GM19438 (cell line): ENCODE measurements at regions not wholly inside any gene's neighbourhood (a gene's known extent, or its start where the extent isn't known, plus 50 kb on each side); places are given as distances from the start of the nearest gene placed in this dataset.

Experiments
- ATAC-seq: cut with Tn5 transposase; IDR thresholded peaks from one replicate; pipeline ENCODE4 v1.9.1; 2021; ENCODE audit warnings: low read depth; ENCODE audit not compliant: unreplicated experiment

GRCh38 chr3:193895409-193895808 lies 240.5 kb upstream of the HES1 start:
- ATAC-seq = no peak

GRCh38 chr3:193896419-193896818 lies 239.5 kb upstream of the HES1 start:
- ATAC-seq = no peak

DNA sequence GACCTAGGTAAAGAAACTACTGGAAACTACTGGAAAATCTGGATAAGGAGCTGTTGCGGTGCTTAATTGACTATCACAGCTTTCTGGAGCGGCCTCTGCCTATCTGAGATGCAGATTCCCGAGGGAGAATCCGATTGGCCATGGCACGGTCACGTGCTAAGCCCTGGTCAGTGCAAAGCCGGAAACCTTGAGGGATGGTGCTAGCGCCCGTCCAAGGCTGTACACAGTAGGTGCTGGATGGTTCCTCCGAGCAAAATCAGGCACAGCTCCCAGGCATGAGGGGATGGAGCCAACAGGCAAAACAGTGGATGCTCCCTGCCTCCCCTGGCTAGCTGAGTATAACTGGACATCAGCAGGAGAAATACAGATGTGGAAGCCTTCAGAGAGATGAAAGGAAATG lies 238.7 kb upstream of the HES1 start:
- no peak for ATAC-seq

DNA sequence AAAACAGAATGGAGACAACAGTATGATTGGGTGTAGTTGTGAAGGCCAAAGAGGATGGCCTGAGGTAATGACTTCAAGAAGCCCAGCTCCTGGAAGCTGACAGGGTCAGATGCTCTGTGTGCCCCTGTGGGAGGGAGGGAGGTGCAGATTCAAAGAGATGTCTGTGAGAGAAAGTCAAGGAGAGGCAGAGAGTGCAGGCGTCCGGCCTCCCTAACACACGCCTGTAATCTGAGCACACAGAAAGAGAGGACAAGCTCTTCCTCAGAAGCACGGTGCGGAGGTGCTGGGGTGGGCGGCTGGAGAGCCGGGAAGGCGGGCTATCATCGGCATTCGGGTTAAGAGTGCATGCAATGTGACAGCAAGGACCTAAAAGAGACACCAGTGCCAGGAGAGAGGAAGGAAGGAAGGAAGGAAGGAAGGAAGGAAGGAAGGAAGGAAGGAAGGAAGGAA lies 238.2 kb upstream of the HES1 start:
- ATAC-seq = no peak

DNA sequence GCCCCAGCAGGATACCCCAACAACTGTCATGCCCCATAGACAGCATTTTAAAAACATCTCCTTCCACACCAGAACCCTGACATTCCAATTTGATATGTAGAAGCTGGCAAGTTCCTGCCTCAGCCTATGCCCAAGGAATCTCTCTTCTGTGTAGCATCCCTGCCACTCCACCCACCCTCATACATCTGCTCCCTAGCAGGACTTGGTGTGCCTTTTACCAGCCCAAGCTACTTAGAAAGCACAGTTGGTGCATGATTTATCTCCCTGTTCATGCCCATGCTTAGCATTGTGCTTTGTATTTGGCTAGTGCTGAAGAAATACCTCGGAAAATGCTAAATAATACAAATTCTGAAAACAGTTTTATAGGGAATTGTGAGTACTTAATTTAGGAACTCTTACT lies 236.9 kb upstream of the HES1 start:
- no peak for ATAC-seq

DNA sequence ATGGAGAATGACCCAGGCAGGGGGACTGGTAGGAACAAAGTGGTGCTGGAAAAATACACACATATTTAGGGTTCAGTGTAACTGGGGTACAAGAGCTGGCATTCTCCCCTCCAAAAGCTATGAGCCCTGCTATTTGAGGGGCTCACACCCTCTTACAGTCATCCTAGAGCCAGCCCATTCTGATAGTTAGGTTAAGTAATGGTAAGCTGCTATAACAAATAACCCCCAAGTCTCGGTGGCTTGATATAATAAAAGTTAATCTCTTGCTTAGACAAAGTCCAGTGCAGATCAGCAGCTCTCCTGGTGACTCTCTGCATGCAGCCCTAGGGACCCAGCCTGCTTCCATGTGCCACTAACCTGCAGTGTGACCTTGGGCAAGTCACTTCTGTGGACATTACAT lies 234.9 kb upstream of the HES1 start:
- no peak for ATAC-seq

- ATAC-seq = no peak
Observed at GRCh38 chr3:193902607-193903511, 233.1 kb upstream of the HES1 start.

DNA sequence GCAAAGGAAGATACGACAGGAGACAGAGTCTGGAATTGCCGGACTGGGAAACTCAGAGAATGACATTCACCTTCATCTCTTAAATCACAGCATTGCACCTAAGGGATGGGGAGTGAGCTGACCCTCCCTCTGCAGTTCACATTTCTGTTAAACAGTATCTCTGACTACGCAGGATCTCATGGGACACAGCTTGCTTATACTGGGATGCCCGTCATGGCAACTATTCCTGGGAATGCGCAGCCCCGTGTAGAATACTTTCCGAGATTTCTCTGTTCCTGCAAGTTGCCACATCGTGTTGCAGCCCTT lies 232.5 kb upstream of the HES1 start:
- ATAC-seq = no peak

GRCh38 chr3:193903966-193904365 lies 232.0 kb upstream of the HES1 start:
- no peak for ATAC-seq

GRCh38 chr3:193905541-193906396 lies 230.2 kb upstream of the HES1 start:
- ATAC-seq = no peak

GRCh38 chr3:193906849-193907410 lies 229.0 kb upstream of the HES1 start:
- ATAC-seq = no peak

GRCh38 chr3:193908181-193908744 lies 227.7 kb upstream of the HES1 start:
- no peak for ATAC-seq

- ATAC-seq = no peak
Observed at GRCh38 chr3:193909387-193909786, 226.6 kb upstream of the HES1 start.

DNA sequence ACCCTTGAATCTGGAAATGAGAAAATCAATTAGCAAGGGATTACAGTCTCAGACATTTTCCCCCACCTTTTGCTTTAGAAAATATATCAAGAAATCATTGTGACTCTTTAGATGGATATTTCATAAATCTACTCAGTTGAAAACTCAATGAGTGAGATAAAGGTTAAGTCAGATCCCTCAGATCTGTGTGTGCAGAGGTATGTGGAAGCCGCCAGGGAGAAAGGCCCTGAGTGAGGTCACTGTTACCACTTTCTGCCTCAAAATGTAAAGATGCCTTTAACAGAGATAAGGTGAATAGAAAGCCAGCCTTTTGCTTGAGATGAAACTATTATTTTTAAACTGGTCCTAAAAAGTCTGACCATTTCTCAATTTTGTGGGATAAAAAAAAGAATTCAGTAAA lies 225.6 kb upstream of the HES1 start:
- no peak for ATAC-seq

DNA sequence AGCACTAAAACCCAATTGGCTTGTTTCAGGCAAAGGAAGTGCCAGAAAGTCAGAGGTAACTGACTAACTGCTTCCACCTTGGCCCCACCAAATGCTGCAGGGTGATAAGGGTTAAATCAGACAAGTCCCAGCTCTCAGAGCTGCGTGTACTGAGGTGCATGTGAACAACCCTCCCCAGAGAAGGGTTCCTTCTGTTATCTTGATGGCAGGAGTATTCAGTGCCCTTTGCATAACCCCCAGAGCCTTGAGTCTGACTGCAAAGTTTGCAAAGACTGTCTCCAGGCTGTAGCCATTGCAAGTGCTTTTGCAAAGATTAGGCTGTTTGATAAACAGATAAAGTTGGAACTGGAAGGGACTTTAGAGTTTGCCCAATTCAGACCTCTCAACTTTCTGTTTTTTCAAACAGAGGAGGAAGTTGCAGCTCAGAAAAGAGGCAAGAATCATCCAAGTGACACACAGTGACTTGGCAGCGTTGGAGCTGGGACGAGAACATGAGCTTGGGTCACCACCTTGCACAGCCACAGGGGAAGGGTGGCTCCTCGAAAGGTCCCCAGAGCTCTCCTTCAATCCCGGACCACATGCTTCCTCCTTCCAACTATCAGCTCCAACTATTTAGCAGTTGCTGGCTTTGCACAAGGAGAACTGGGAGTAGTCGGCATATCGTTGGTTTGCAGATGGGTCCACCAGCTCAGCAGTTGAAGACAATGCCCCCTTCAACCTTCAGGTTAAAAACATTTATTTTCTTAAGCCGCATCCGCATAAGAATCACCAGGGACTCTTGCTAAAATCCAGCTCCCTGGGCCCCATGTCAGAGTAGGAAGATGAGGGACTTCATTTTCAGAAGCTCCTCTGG lies 224.8 kb upstream of the HES1 start:
- ATAC-seq = no peak

DNA sequence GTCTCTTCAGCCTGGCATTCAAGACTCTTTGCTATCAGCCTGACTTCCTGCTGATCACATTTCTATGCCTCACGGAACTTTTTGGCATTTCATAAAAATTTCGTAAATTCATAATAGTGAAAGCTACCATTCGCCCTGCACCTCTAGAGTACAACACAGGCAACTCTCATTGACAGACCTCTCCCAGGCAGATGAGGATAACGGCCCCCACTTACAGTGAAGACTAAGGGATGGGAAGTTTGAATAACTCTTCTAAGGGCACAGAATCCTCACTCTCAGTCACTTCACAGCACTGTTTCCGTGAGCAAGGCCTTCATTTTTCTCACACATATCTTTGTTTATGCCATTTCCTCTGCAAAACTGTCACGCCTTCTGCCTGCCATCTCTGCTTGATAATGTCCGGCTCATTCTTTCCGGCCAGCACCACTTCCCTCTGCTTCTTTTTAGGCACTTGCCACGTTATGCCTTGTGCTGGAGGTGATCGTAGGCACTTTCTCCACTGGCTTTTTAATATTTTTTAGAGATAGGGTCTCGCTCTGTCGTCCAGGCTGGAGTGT lies 224.1 kb upstream of the HES1 start:
- no peak for ATAC-seq

- ATAC-seq = no peak
Observed at GRCh38 chr3:193912621-193913178, 223.2 kb upstream of the HES1 start.

DNA sequence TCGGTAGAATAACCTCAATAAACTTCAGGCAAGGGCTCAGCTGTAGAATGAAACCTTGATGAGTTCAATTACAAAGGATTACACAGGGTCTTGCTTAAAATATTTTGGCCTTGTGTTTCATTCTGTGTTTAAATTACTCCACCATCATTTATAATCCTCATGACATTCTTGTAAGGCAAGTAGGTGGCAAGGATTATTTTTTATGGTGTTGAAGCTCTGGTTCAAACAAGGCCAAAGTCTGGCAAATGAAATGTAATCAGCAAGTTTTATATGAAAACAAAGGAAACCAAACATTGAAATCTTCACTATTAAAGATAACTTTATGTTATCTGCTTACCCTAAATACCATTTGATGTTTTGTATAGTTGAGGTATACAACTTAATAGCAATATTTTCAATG lies 221.3 kb upstream of the HES1 start:
- ATAC-seq = no peak

DNA sequence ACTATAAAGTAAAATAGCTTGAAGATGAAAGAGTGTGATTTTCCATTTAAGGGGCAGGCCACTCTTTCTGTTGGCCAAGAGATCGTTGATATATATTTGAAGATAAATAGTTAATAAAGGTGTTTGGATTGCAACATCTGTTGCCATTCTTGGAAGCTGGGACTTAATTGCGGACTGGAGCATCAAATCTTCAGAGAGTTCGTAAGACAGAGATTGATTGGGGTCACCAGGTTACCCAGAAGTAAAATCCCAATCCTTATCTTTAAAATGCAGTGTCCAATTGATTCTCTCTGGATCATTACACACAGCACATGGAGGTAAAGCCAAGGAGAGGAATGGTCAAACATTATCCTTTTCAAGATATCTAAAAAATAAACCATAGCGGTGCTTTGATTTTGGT lies 220.8 kb upstream of the HES1 start:
- ATAC-seq = no peak

DNA sequence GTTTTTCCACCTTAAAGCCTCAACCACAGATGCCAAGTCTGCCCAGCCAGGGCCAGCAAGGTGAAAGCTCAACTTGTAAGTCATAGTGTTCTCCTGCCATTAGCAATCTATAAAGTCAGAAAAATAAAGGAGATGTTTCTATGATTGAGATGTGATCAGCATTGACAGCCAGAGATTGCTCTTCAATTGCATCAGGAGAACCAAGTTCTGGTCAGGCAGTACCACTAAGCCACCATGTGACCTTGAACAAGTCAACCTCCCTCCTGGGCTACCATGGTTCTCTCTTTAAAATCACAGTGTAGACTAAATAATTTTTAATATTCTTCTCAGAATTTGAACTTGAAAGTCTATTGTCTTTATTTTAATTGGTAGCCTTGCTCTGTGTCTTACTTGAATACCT lies 220.3 kb upstream of the HES1 start:
- ATAC-seq = no peak
